Type B pancreatic cell (in vitro differentiated cells): ENCODE measurements at regions not wholly inside any gene's neighbourhood (a gene's known extent, or its start where the extent isn't known, plus 50 kb on each side); places are given as distances from the start of the nearest gene placed in this dataset.
"Not testable (repeated sequence)": the region's sequence is repeated elsewhere in the genome, so short reads cannot be mapped to it uniquely, and the experiment has no call there.

Source experiments
- DNase-seq: peaks from one replicate; pipeline ENCODE4 v3.0.0; 2021; ENCODE audit warnings: mixed read lengths; ENCODE audit not compliant: unreplicated experiment; ENCODE audit errors: extremely low spot score
- H3K27ac Mint-ChIP-seq: 2 replicates; pipeline ENCODE4 v1.8.0; 2021; ENCODE audit warnings: mild to moderate bottlenecking, mixed read lengths
- H3K27me3 Mint-ChIP-seq: 2 replicates; pipeline ENCODE4 v1.8.0; 2021; ENCODE audit warnings: mixed read lengths
- H3K36me3 Mint-ChIP-seq: 2 replicates; pipeline ENCODE4 v1.8.0; 2021; ENCODE audit warnings: mixed read lengths
- H3K4me1 Mint-ChIP-seq: one replicate; pipeline ENCODE4 v1.8.0; 2021; ENCODE audit warnings: mixed read lengths; ENCODE audit not compliant: unreplicated experiment
- H3K4me3 Mint-ChIP-seq: 2 replicates; pipeline ENCODE4 v1.8.0; 2021; ENCODE audit warnings: mild to moderate bottlenecking, mixed read lengths
- H3K9me3 Mint-ChIP-seq: 2 replicates; pipeline ENCODE4 v1.8.0; 2021; ENCODE audit warnings: mixed read lengths
- CTCF ChIP-seq: fragments of 200-600 bp; sonication (generic); conservative IDR thresholded peaks from 2 replicates; pipeline ENCODE4 v1.5.0; 2021; ENCODE audit warnings: antibody characterized with exemption, mild to moderate bottlenecking

DNA sequence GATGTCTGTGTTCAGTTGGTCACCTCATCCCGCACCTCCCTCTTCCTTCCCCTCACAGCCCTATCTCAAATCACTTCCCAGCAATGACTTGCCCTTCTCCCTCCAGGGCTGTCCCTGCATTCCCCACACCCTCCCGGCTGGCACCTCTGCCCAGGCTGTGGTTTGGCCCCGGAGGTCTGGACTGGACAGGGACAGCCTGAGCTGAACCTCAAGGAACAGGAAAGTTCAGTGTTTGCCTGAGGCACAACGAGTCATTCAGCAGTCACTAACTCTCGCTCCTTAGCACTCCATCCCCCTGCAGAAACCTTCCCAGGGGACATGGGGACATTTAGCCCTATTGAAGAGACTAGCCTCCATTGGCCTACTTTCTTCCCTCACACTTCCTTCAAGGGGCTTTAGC lies 58.3 kb upstream of the MAP3K1 start:
- Mint-ChIP-seq H3K4me1 (peaks cover 23% of the 10 kb centered on the region), H3K9me3 (peaks cover 5% of the 10 kb centered on the region), H3K27me3 (no peaks in the 10 kb centered on the region), H3K4me3 (no peak overlapping the region), H3K36me3 (no peaks in the 10 kb centered on the region), H3K27ac (peak overlapping the region; percentile 34)
- DNase-seq = no peak
- no peak for TF ChIP-seq CTCF

DNA sequence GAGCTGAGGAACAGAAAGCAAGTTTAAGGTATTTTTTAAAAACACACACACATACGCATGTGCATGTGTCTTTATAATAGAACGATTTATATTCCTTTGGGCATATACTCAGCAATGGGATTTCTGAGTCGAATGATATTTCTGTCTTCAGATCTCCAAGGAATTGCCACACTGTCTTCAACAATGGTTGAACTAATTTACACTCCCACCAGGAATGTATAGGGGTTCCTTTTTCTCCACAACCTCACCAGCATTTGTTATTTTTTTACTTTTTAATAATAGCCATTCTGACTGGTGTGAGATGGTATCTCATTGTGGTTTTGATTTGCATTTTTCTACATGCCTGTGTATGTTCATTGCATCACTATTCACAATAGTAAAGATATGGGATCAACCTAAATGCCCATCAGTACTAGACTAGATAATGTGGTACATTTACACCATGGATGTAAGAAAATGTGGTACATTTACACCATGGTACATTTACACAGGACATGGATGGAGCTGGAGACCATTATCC lies 60.3 kb upstream of the MAP3K1 start:
- Mint-ChIP-seq H3K27me3 (no peaks in the 10 kb centered on the region), H3K9me3 (peaks cover 5% of the 10 kb centered on the region), H3K4me3 (no peak overlapping the region), H3K4me1 (peaks cover 13% of the 10 kb centered on the region), H3K36me3 (no peaks in the 10 kb centered on the region), H3K27ac (no peak overlapping the region)
- DNase-seq = no peak
- no peak for TF ChIP-seq CTCF

DNA sequence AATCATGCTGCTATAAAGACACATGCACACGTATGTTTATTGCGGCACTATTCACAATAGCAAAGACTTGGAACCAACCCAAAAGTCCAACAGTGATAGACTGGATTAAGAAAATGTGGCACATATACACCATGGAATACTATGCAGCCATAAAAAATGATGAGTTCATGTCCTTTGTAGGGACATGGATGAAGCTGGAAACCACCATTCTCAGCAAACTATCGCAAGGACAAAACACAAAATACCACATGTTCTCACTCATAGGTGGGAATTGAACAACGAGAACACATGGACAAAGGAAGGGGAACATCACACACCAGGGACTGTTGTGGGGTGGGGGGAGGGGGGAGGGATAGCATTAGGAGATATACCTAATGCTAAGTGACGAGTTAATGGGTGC lies 61.8 kb upstream of the MAP3K1 start:
- not testable (repeated sequence) for H3K9me3 Mint-ChIP-seq, DNase-seq, H3K27me3 Mint-ChIP-seq, H3K36me3 Mint-ChIP-seq, H3K4me3 Mint-ChIP-seq, H3K27ac Mint-ChIP-seq, H3K4me1 Mint-ChIP-seq

DNA sequence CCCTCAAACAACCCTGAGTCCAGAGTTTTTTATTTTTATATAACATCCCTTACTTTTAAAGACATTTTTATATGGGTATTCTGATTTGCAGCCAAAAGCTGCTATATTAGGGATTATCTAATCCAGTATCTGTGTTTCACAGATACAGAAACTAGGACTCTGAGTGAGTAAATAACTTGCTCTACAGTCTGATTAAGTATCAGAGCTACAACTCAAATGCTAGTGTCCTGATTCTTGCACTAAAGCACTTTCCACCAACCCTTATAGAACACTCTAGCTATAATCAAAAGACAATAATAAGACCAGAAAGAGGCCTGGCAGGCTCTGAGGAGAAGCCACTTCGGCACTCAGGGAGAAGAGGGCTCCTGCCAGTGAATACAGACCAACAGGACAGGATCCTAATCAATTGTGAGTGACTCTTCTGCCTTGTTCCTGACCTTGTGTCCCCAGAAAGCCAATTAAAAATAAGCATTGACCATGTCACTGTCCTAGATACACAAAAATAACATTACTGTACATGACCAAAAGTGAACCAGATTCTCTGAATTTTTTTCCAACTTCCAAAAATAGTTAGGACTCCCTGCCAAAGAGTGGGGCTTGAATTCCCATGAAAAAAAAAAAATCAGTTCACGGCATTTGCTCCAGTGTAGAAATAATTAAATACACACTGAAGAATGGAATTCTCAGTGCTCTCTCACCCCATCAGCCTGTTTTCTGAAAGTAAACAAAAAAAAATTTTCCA lies 63.6 kb upstream of the MAP3K1 start:
- no peaks in the 10 kb centered on the region for H3K4me1 Mint-ChIP-seq

GRCh38 chr5:56749842-56750241 lies 65.5 kb upstream of the MAP3K1 start:
- Mint-ChIP-seq H3K9me3 (peaks cover 5% of the 10 kb centered on the region), H3K4me1 (peaks cover 1% of the 10 kb centered on the region), H3K4me3 (no peak overlapping the region), H3K27ac (no peak overlapping the region), H3K36me3 (no peaks in the 10 kb centered on the region), H3K27me3 (no peaks in the 10 kb centered on the region)
- TF ChIP-seq CTCF = no peak
- no peak for DNase-seq

More for the DNA sequence above, 63.6 kb upstream of the MAP3K1 start:
- Mint-ChIP-seq H3K4me3 (no peak overlapping the region), H3K27me3 (no peaks in the 10 kb centered on the region), H3K36me3 (no peaks in the 10 kb centered on the region), H3K9me3 (peaks cover 5% of the 10 kb centered on the region), H3K27ac (no peak overlapping the region)
- no peak for DNase-seq
- TF ChIP-seq CTCF = no peak

DNA sequence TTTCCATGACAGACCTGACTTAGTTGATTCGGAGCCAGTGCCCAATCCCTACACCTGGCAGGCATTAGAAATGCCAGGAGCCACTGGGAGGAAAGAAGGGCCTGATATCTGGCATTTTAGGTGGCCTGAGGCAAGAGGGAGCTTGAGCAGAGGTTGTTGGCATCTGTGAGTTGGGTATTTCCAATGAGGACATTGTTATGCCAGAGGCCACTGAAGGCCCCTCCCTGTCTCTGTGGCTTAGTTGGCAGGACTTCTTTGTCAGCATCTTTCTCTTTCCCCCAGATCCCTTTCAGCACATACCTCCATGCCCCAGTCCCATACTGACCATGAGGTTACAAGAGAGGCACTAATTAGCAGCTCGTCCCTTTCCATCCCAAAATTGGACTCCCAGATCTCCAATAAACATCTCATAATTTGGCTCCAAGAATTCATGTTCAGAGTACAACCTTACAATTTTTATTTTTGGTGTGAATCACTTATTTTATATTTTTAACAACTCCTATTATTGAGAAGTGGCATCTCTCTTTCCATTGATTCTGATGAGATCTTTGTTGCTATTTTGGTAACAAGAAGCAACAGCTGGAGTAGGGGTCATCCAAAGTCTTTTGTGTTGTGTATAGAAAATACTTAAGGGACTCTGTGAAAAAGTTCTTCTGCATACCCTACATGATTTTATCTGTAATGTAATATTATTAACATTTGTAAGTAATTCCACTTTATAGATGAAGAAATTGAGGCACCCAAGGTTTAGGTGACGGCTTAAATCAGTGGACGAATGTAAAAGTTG lies 68.6 kb upstream of the MAP3K1 start:
- H3K9me3 Mint-ChIP-seq = no peaks in the 10 kb centered on the region
- no peak overlapping the region for H3K4me3 Mint-ChIP-seq
- DNase-seq = no peak
- peaks cover 7% of the 10 kb centered on the region for H3K4me1 Mint-ChIP-seq
- H3K27ac Mint-ChIP-seq = no peak overlapping the region
- no peaks in the 10 kb centered on the region for H3K27me3 Mint-ChIP-seq
- no peak for TF ChIP-seq CTCF
- no peaks in the 10 kb centered on the region for H3K36me3 Mint-ChIP-seq
